ENCODE measurements at regions not wholly inside any gene's neighbourhood (a gene's known extent, or its start where the extent isn't known, plus 50 kb on each side); places are given as distances from the start of the nearest gene placed in this dataset.

- ChIA-PET SMC1A (ENCODE audit: uncharacterized antibody, unreplicated experiment) (no interaction called here), POLR2A (no interaction called here), CTCF (interaction anchor here (1.0 kb wide), 1 partner anchor 45 kb away, joined by 3 read pairs; no protein-coding TSS in a partner anchor), RAD21 (ENCODE audit: unreplicated experiment) (no interaction called here)
- Histone ChIP-seq H3K4me3 (no peak overlapping the region), H3K9me3 (replicated peaks; ENCODE audit: control insufficient read depth, insufficient read depth, low read length) (no peaks in the 10 kb centered on the region), H3K27ac (ENCODE audit: control insufficient read depth, insufficient read depth) (no peak overlapping the region), H3K4me1 (ENCODE audit: control insufficient read depth, insufficient read depth, low read length) (no peaks in the 10 kb centered on the region), H4K20me1 (ENCODE audit: control insufficient read depth, insufficient read depth) (no peaks in the 10 kb centered on the region), H3K36me3 (ENCODE audit: control insufficient read depth in 2 of 2, insufficient read depth in 2 of 2, low read length in 1 of 2) (no peaks in the 10 kb centered on the region), H2AFZ (ENCODE audit: control insufficient read depth, low read depth, low read length) (no peak overlapping the region), H3K27me3 (replicated peaks in 1 of 2; ENCODE audit: control insufficient read depth in 2 of 2, insufficient read depth in 2 of 2, low read length in 1 of 2) (peaks cover 2 to 13% of the 10 kb centered on the region in 2 experiments; a peak in 2 of 4 replicates), H3K79me2 (ENCODE audit: control insufficient read depth, insufficient read depth, low read length) (no peaks in the 10 kb centered on the region), H3K4me2 (ENCODE audit: control insufficient read depth, insufficient read depth) (no peak overlapping the region), H3K9ac (ENCODE audit: control insufficient read depth, insufficient read depth, low read length) (no peak overlapping the region)
- no peak for ATAC-seq
- TF ChIP-seq, protein P1, sequence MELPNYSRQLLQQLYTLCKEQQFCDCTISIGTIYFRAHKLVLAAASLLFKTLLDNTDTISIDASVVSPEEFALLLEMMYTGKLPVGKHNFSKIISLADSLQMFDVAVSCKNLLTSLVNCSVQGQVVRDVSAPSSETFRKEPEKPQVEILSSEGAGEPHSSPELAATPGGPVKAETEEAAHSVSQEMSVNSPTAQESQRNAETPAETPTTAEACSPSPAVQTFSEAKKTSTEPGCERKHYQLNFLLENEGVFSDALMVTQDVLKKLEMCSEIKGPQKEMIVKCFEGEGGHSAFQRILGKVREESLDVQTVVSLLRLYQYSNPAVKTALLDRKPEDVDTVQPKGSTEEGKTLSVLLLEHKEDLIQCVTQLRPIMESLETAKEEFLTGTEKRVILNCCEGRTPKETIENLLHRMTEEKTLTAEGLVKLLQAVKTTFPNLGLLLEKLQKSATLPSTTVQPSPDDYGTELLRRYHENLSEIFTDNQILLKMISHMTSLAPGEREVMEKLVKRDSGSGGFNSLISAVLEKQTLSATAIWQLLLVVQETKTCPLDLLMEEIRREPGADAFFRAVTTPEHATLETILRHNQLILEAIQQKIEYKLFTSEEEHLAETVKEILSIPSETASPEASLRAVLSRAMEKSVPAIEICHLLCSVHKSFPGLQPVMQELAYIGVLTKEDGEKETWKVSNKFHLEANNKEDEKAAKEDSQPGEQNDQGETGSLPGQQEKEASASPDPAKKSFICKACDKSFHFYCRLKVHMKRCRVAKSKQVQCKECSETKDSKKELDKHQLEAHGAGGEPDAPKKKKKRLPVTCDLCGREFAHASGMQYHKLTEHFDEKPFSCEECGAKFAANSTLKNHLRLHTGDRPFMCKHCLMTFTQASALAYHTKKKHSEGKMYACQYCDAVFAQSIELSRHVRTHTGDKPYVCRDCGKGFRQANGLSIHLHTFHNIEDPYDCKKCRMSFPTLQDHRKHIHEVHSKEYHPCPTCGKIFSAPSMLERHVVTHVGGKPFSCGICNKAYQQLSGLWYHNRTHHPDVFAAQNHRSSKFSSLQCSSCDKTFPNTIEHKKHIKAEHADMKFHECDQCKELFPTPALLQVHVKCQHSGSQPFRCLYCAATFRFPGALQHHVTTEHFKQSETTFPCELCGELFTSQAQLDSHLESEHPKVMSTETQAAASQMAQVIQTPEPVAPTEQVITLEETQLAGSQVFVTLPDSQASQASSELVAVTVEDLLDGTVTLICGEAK (IDR thresholded peaks at IDR 0.05; ENCODE audit: borderline replicate concordance), result no peak
- TF ChIP-seq CBFB (IDR thresholded peaks at IDR 0.05; ENCODE audit: low read depth) (no peak), NFIC (IDR thresholded peaks at IDR 0.05; ENCODE audit: low read depth, low read length) (peak; percentile 25; the same call in 1 of the 2 replicates), ZNF24 (IDR thresholded peaks at IDR 0.05) (no peak), SRF (IDR thresholded peaks at IDR 0.05; ENCODE audit: low read depth in 2 of 2, low read length in 2 of 2) (no peak), DPF2 (IDR thresholded peaks at IDR 0.05) (no peak), JUNB (IDR thresholded peaks at IDR 0.05) (peak; percentile 68), IRF4 (IDR thresholded peaks at IDR 0.05; ENCODE audit: low read depth, low read length) (peak; percentile 38; the same call in 1 of the 2 replicates), RUNX3 (IDR thresholded peaks at IDR 0.05; ENCODE audit: low read length) (peak; percentile 57; the same call in 1 of the 2 replicates), CHD1 (IDR thresholded peaks at IDR 0.05; ENCODE audit: low read depth, low read length) (no peak), SMAD5 (IDR thresholded peaks at IDR 0.05; ENCODE audit: low read depth) (no peak), EP300 (IDR thresholded peaks at IDR 0.05; ENCODE audit: borderline replicate concordance in 1 of 2, control insufficient read depth in 1 of 2, low read depth in 2 of 2, low read length in 2 of 2) (no peak), POLR2AphosphoS2 (IDR thresholded peaks at IDR 0.05; ENCODE audit: low read depth, low read length) (no peak), YBX1 (IDR thresholded peaks at IDR 0.05) (no peak), STAT1 (conservative IDR thresholded peaks at IDR 0.05) (no peak), WRNIP1 (IDR thresholded peaks at IDR 0.05; ENCODE audit: borderline replicate concordance, low read depth, low read length) (no peak)
- 2% methylated on average over 3 of the region's 3 CpGs for WGBS (ENCODE audit: insufficient coverage, insufficient replicate concordance, low lambda C conversion rate, missing lambda C conversion rate)
- no TSS peak for BruUV-seq (replicated peaks)
- no peak for DNase-seq (ENCODE audit: low read depth, low spot score)
- in situ Hi-C loops (cut with MboI), result no loop called here
- intact Hi-C loops (cut with micrococcal nuclease; ENCODE audit: unreplicated experiment), result no loop called here
- FAIRE-seq, result no peak
Measured at GRCh38 chr20:37643400-37643799, 50.4 kb upstream of the CTNNBL1 start.
